Neural cell (in vitro differentiated cells): ENCODE measurements at regions not wholly inside any gene's neighbourhood (a gene's known extent, or its start where the extent isn't known, plus 50 kb on each side); places are given as distances from the start of the nearest gene placed in this dataset.

Experiments used
- H2AFZ ChIP-seq: fragments of 200-600, 300-800 bp; sonication (generic), shearing (Covaris generic); 2 replicates; pipeline ENCODE4 v1.6.0; 2014; ENCODE audit warnings: low read depth, mild to moderate bottlenecking, antibody characterized with exemption, low read length, moderate library complexity
- H3F3A ChIP-seq: fragments of 200-600 bp; shearing (Covaris generic); 2 replicates; pipeline ENCODE4 v1.6.1; 2016; ENCODE audit warnings: mild to moderate bottlenecking, moderate library complexity, mixed read lengths, antibody characterized with exemption, low read length; ENCODE audit not compliant: insufficient read depth, poor library complexity, severe bottlenecking
- H3K27ac ChIP-seq: fragments of 200-600, 300-800 bp; sonication (generic), shearing (Covaris generic); 2 replicates; pipeline ENCODE4 v1.5.1; 2014; ENCODE audit warnings: mild to moderate bottlenecking, low read length, moderate library complexity
- H3K27me3 ChIP-seq: fragments of 300-800, 200-600 bp; sonication (generic), shearing (Covaris generic); 2 replicates; pipeline ENCODE4 v1.6.0; 2014; ENCODE audit warnings: mild to moderate bottlenecking, low read depth, low read length, moderate library complexity; ENCODE audit not compliant: insufficient read depth
- H3K36me3 ChIP-seq: fragments of 300-800, 200-600 bp; sonication (generic), shearing (Covaris generic); 2 replicates; pipeline ENCODE4 v1.5.1; 2014; ENCODE audit warnings: mild to moderate bottlenecking, antibody characterized with exemption, low read length, moderate library complexity; ENCODE audit not compliant: insufficient read depth
- H3K4me2 ChIP-seq: fragments of 300-800, 200-600 bp; sonication (generic), shearing (Covaris generic); 2 replicates; pipeline ENCODE4 v1.6.0; 2014; ENCODE audit warnings: mild to moderate bottlenecking, low read length
- H3K4me3 ChIP-seq: fragments of 300-800, 200-600 bp; sonication (generic), shearing (Covaris generic); 2 replicates; pipeline ENCODE4 v1.5.1; 2014; ENCODE audit warnings: mild to moderate bottlenecking, low read length, moderate library complexity
- H3K79me2 ChIP-seq: fragments of 200-600 bp; shearing (Covaris generic); replicated peaks from 2 replicates; pipeline ENCODE4 v1.6.0; 2014; ENCODE audit warnings: mild to moderate bottlenecking, low read length, moderate library complexity; ENCODE audit not compliant: insufficient read depth
- H3K9ac ChIP-seq: fragments of 300-800, 200-600 bp; sonication (generic), shearing (Covaris generic); 2 replicates; pipeline ENCODE4 v1.6.1; 2016; ENCODE audit warnings: mild to moderate bottlenecking, low read length, mixed read lengths
- H3K9me2 ChIP-seq: fragments of 200-600 bp; shearing (Covaris generic); 2 replicates; pipeline ENCODE4 v1.6.1; 2016; ENCODE audit warnings: mild to moderate bottlenecking, low read length, mixed read lengths; ENCODE audit not compliant: insufficient read depth
- H3K9me3 ChIP-seq: fragments of 200-600, 300-800 bp; sonication (generic), shearing (Covaris generic); 2 replicates; pipeline ENCODE4 v1.6.1; 2016; ENCODE audit warnings: mild to moderate bottlenecking, mixed run types, low read length, moderate library complexity, mixed read lengths
- H4K20me1 ChIP-seq: fragments of 200-600 bp; shearing (Covaris generic); 2 replicates; pipeline ENCODE4 v1.6.1; 2016; ENCODE audit warnings: mild to moderate bottlenecking, mixed run types; ENCODE audit not compliant: insufficient read depth
- CTCF ChIP-seq: fragments of 450-650 bp; IDR thresholded peaks from 2 replicates; pipeline ENCODE4 v1.5.1; 2014; ENCODE audit warnings: antibody characterized with exemption, mild to moderate bottlenecking, moderate library complexity; ENCODE audit not compliant: poor library complexity, severe bottlenecking
- EP300 ChIP-seq: fragments of 450-650 bp; conservative IDR thresholded peaks from 2 replicates; pipeline ENCODE4 v1.6.1; 2014; ENCODE audit warnings: antibody characterized with exemption, mild to moderate bottlenecking, moderate library complexity; ENCODE audit not compliant: poor library complexity, severe bottlenecking
- MXI1 ChIP-seq: fragments of 450-650 bp; conservative IDR thresholded peaks from 2 replicates; pipeline ENCODE4 v1.6.1; 2014; ENCODE audit warnings: antibody characterized with exemption, mild to moderate bottlenecking; ENCODE audit not compliant: poor library complexity, severe bottlenecking
- POLR2AphosphoS5 ChIP-seq: IDR thresholded peaks from 2 replicates; pipeline ENCODE4 v1.6.1; 2012
- RAD21 ChIP-seq: fragments of 450-650 bp; conservative IDR thresholded peaks from 2 replicates; pipeline ENCODE4 v1.6.1; 2014; ENCODE audit warnings: antibody characterized with exemption, mild to moderate bottlenecking, moderate library complexity
- REST ChIP-seq: IDR thresholded peaks from 2 replicates; pipeline ENCODE4 v1.6.1; 2012; ENCODE audit warnings: borderline replicate concordance
- SMC3 ChIP-seq: fragments of 450-650 bp; conservative IDR thresholded peaks from 2 replicates; pipeline ENCODE4 v1.6.1; 2014; ENCODE audit warnings: antibody characterized with exemption, mild to moderate bottlenecking, moderate library complexity; ENCODE audit not compliant: poor library complexity

GRCh38 chr2:129112181-129112580, 793.5 kb upstream of the HS6ST1 start:
- H3K9me2 ChIP-seq, result no peaks in the 10 kb centered on the region
- no peak overlapping the region for H3K27ac ChIP-seq
- TF ChIP-seq RAD21 (no peak), EP300 (no peak)
- no peaks in the 10 kb centered on the region for H3F3A ChIP-seq
- no peak overlapping the region for H3K4me2 ChIP-seq
- no peak overlapping the region for H3K9ac ChIP-seq
- no peaks in the 10 kb centered on the region for H4K20me1 ChIP-seq
- no peak overlapping the region for H2AFZ ChIP-seq
- no peaks in the 10 kb centered on the region for H3K79me2 ChIP-seq
- H3K4me3 ChIP-seq, result no peak overlapping the region
- no peaks in the 10 kb centered on the region for H3K27me3 ChIP-seq
- no peaks in the 10 kb centered on the region for H3K36me3 ChIP-seq
- H3K9me3 ChIP-seq, result no peaks in the 10 kb centered on the region

GRCh38 chr2:129113776-129114175, 795.1 kb upstream of the HS6ST1 start:
- TF ChIP-seq RAD21, result no peak
- no peak overlapping the region for H3K4me3 ChIP-seq
- H3F3A ChIP-seq, result no peaks in the 10 kb centered on the region
- no peaks in the 10 kb centered on the region for H3K27me3 ChIP-seq
- H3K27ac ChIP-seq, result no peak overlapping the region
- no peak overlapping the region for H3K9ac ChIP-seq
- H2AFZ ChIP-seq, result no peak overlapping the region
- H3K9me2 ChIP-seq, result no peaks in the 10 kb centered on the region
- no peaks in the 10 kb centered on the region for H4K20me1 ChIP-seq
- H3K79me2 ChIP-seq, result no peaks in the 10 kb centered on the region
- H3K4me2 ChIP-seq, result no peak overlapping the region
- H3K9me3 ChIP-seq, result no peaks in the 10 kb centered on the region
- H3K36me3 ChIP-seq, result no peaks in the 10 kb centered on the region

GRCh38 chr2:129117434-129117833, 798.8 kb upstream of the HS6ST1 start:
- no peak overlapping the region for H3K9ac ChIP-seq
- TF ChIP-seq POLR2AphosphoS5 (no peak), RAD21 (no peak), SMC3 (no peak), CTCF (no peak), MXI1 (no peak), REST (no peak)

More at GRCh38 chr2:129117434-129117833, 798.8 kb upstream of the HS6ST1 start:
- Histone ChIP-seq H3K27ac (no peak overlapping the region), H2AFZ (no peak overlapping the region), H3K27me3 (no peaks in the 10 kb centered on the region), H3K79me2 (no peaks in the 10 kb centered on the region), H3K36me3 (no peaks in the 10 kb centered on the region), H3K4me2 (no peak overlapping the region), H3K9me3 (no peaks in the 10 kb centered on the region), H3K9me2 (no peaks in the 10 kb centered on the region), H3F3A (no peaks in the 10 kb centered on the region), H4K20me1 (no peaks in the 10 kb centered on the region), H3K4me3 (no peak overlapping the region)
